Gastroesophageal sphincter (tissue), 3 donors: ENCODE measurements at regions not wholly inside any gene's neighbourhood (a gene's known extent, or its start where the extent isn't known, plus 50 kb on each side); places are given as distances from the start of the nearest gene placed in this dataset.

Experiments
- EP300 ChIP-seq: sonication (generic); formaldehyde crosslinking; IDR thresholded peaks from one replicate; pipeline ENCODE4 v1.6.1; 2017; ENCODE audit warnings: antibody characterized with exemption, mild to moderate bottlenecking
- TF ChIP-seq, protein P1 (sequence below), 4 experiments: fragments of 200-600 bp in 2 of 4; fragments of 450-650 bp in 2 of 4; sonication (generic) in 1 of 4; IDR thresholded peaks; one replicate each; pipeline ENCODE4 v1.5.1; 2017 to 2019; ENCODE audit warnings: antibody characterized with exemption in 4 of 4, mild to moderate bottlenecking in 2 of 4, moderate library complexity in 2 of 4

DNA sequence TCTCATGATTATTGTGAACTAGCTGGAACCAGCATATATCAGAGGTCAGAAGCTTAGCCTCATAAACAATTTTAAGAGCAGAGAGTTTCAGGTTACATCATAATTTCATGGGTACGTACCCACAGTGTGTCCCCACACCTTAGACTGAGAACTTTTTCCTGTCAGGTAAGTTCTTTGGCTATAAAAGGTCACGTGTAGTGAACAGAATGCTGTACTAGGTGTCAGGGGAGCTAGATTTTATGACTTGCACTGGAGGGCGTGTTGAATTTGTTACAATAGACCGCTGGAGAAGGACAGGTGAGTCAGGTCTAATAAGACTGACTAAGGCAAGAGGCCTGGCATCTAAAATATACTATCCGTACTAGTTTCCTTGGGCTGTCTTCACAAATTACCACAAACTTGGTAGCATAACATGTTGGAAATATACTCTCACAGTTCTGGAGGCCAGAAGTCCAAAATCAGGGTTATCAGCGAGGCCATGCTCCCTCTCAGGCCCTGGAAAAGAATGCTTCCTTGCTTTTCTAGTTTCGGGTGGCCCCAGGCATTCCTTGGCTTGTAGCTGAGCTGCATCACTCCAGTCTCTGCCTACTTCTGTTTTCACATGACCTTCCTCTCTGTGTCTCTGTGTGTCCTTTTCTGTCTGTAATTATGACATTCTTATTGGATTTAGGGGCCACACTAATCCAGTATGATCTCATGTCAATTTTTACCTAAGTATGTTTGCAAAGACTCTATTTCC is 512.0 kb upstream of the NR3C2 start:
- TF ChIP-seq EP300 = no peak
- TF ChIP-seq, protein P1, sequence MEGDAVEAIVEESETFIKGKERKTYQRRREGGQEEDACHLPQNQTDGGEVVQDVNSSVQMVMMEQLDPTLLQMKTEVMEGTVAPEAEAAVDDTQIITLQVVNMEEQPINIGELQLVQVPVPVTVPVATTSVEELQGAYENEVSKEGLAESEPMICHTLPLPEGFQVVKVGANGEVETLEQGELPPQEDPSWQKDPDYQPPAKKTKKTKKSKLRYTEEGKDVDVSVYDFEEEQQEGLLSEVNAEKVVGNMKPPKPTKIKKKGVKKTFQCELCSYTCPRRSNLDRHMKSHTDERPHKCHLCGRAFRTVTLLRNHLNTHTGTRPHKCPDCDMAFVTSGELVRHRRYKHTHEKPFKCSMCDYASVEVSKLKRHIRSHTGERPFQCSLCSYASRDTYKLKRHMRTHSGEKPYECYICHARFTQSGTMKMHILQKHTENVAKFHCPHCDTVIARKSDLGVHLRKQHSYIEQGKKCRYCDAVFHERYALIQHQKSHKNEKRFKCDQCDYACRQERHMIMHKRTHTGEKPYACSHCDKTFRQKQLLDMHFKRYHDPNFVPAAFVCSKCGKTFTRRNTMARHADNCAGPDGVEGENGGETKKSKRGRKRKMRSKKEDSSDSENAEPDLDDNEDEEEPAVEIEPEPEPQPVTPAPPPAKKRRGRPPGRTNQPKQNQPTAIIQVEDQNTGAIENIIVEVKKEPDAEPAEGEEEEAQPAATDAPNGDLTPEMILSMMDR (IDR thresholded peaks at IDR 0.05) = no peak
